GM12878 (cell line): ENCODE measurements at regions not wholly inside any gene's neighbourhood (a gene's known extent, or its start where the extent isn't known, plus 50 kb on each side); places are given as distances from the start of the nearest gene placed in this dataset.

ENCODE experiments used
- CTCF ChIP-seq, 3 experiments: IDR thresholded peaks in 2 of 3; conservative IDR thresholded peaks in 1 of 3; 2 replicates each; pipeline ENCODE4 v1.5.1; 2011; ENCODE audit warnings: low read depth in 3 of 3, low read length in 3 of 3, mild to moderate bottlenecking in 3 of 3, control low read depth in 2 of 3, moderate library complexity in 2 of 3, inconsistent platforms in 1 of 3, mixed read lengths in 1 of 3; ENCODE audit not compliant: control insufficient read depth in 2 of 3, insufficient read depth in 1 of 3; ENCODE audit errors: extremely low read depth in 1 of 3
- FOXM1 ChIP-seq: IDR thresholded peaks from 2 replicates; pipeline ENCODE4 v1.6.1; 2012; ENCODE audit warnings: low read depth, mild to moderate bottlenecking, inconsistent platforms, low read length, moderate library complexity
- NFYB ChIP-seq: IDR thresholded peaks from 2 replicates; pipeline ENCODE4 v1.6.1; 2011; ENCODE audit warnings: low read depth, mild to moderate bottlenecking, low read length, improper control_type of control experiment, moderate library complexity; ENCODE audit not compliant: insufficient read depth
- TF ChIP-seq, protein P1 (sequence below): IDR thresholded peaks from 2 replicates; pipeline ENCODE4 v1.6.1; 2011; ENCODE audit warnings: low read depth, mild to moderate bottlenecking, low read length, moderate library complexity, borderline replicate concordance; ENCODE audit errors: extremely low read depth

- no peak for TF ChIP-seq FOXM1
- no peak for TF ChIP-seq CTCF (IDR thresholded peaks at IDR 0.05 in 2 of 3, conservative IDR thresholded peaks at IDR 0.05 in 1 of 3; ENCODE audit: control insufficient read depth in 2 of 3, extremely low read depth in 1 of 3, insufficient read depth in 1 of 3, low read depth in 3 of 3, low read length in 3 of 3)
- 0 out of 2 replicates have a peak, but pooled peaks have one; percentile 46 for TF ChIP-seq NFYB
- TF ChIP-seq, protein P1, sequence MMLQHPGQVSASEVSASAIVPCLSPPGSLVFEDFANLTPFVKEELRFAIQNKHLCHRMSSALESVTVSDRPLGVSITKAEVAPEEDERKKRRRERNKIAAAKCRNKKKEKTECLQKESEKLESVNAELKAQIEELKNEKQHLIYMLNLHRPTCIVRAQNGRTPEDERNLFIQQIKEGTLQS, result no peak
Measured at GRCh38 chr2:122481244-122481622, 725.8 kb downstream of the TSN start.
